ENCODE measurements at regions not wholly inside any gene's neighbourhood (a gene's known extent, or its start where the extent isn't known, plus 50 kb on each side); places are given as distances from the start of the nearest gene placed in this dataset.

DNA sequence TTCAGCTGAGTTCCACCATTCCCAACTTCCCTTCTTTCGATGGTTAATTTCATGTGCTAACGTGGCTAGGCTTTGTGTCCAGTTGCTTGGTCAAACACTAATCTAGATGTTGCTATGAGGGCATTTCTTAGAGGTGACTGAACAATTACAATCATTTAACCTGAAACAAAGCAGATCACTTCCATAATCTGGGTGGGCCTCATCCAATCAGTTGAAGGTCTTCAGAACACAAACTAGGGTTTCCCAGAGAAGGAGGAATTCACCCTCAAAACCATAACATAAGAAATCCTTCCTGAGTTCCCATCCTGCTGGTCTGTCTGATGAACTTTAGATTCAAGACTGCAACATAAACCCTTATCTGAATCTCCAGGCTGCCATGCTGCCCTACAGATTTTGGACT, 2381.7 kb downstream of the MAT2B start:
- TF ChIP-seq TOX (CRISPR knock-in tag; IDR thresholded peaks at IDR 0.05; ENCODE audit: borderline replicate concordance) = no peak
- TF ChIP-seq, protein P1, sequence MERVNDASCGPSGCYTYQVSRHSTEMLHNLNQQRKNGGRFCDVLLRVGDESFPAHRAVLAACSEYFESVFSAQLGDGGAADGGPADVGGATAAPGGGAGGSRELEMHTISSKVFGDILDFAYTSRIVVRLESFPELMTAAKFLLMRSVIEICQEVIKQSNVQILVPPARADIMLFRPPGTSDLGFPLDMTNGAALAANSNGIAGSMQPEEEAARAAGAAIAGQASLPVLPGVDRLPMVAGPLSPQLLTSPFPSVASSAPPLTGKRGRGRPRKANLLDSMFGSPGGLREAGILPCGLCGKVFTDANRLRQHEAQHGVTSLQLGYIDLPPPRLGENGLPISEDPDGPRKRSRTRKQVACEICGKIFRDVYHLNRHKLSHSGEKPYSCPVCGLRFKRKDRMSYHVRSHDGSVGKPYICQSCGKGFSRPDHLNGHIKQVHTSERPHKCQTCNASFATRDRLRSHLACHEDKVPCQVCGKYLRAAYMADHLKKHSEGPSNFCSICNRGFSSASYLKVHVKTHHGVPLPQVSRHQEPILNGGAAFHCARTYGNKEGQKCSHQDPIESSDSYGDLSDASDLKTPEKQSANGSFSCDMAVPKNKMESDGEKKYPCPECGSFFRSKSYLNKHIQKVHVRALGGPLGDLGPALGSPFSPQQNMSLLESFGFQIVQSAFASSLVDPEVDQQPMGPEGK (CRISPR knock-in tag; IDR thresholded peaks at IDR 0.05; ENCODE audit: borderline replicate concordance) = no peak
- no peak for TF ChIP-seq ARNTL (CRISPR knock-in tag; IDR thresholded peaks at IDR 0.05; ENCODE audit: borderline replicate concordance, low read depth)
- no peak for TF ChIP-seq ZFP30 (CRISPR knock-in tag; IDR thresholded peaks at IDR 0.05)
- no peak for TF ChIP-seq TCF4 (CRISPR knock-in tag; IDR thresholded peaks at IDR 0.05; ENCODE audit: borderline replicate concordance)
- TF ChIP-seq, protein P2, sequence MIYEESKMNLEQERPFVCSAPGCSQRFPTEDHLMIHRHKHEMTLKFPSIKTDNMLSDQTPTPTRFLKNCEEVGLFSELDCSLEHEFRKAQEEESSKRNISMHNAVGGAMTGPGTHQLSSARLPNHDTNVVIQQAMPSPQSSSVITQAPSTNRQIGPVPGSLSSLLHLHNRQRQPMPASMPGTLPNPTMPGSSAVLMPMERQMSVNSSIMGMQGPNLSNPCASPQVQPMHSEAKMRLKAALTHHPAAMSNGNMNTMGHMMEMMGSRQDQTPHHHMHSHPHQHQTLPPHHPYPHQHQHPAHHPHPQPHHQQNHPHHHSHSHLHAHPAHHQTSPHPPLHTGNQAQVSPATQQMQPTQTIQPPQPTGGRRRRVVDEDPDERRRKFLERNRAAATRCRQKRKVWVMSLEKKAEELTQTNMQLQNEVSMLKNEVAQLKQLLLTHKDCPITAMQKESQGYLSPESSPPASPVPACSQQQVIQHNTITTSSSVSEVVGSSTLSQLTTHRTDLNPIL (CRISPR knock-in tag; IDR thresholded peaks at IDR 0.05; ENCODE audit: low read depth) = no peak
- TF ChIP-seq CSDC2 (CRISPR knock-in tag; IDR thresholded peaks at IDR 0.05) = no peak
- no peak for TF ChIP-seq ISL1 (CRISPR knock-in tag; IDR thresholded peaks at IDR 0.05)
- TF ChIP-seq ZNF565 (CRISPR knock-in tag; conservative IDR thresholded peaks at IDR 0.05; ENCODE audit: low read depth) = no peak
- TF ChIP-seq OSR1 (CRISPR knock-in tag; IDR thresholded peaks at IDR 0.05) = no peak
- TF ChIP-seq RARB (CRISPR knock-in tag; IDR thresholded peaks at IDR 0.05) = no peak

All from SK-N-SH treated with all-trans-retinoic acid at 6 μM for 48 hours (cell line).